Smooth muscle cell (in vitro differentiated cells): ENCODE measurements at regions not wholly inside any gene's neighbourhood (a gene's known extent, or its start where the extent isn't known, plus 50 kb on each side); places are given as distances from the start of the nearest gene placed in this dataset.

ENCODE experiments used
- DNase-seq: peaks from one replicate; lab custom pipeline; 2025; ENCODE audit not compliant: unreplicated experiment; lab: John Stamatoyannopoulos, UW
- H2AFZ ChIP-seq: fragments of 200-600 bp; sonication (generic); 2 replicates; pipeline ENCODE4 v1.6.0; 2016; ENCODE audit warnings: antibody characterized with exemption, low read depth, mild to moderate bottlenecking
- H3F3A ChIP-seq: fragments of 200-600 bp; sonication (generic); 2 replicates; pipeline ENCODE4 v1.6.0; 2017; ENCODE audit warnings: antibody characterized with exemption, low read depth
- H3K27ac ChIP-seq: fragments of 200-600 bp; sonication (generic); 2 replicates; pipeline ENCODE4 v1.5.1; 2016; ENCODE audit warnings: low read depth, mild to moderate bottlenecking
- H3K27me3 ChIP-seq: fragments of 200-600 bp; sonication (generic); 2 replicates; pipeline ENCODE4 v1.6.1; 2016; ENCODE audit warnings: low read depth, mild to moderate bottlenecking
- H3K36me3 ChIP-seq: fragments of 200-600 bp; sonication (generic); 2 replicates; pipeline ENCODE4 v1.5.1; 2016; ENCODE audit warnings: low read depth
- H3K4me1 ChIP-seq: fragments of 200-600 bp; sonication (generic); 2 replicates; pipeline ENCODE4 v1.5.1; 2016; ENCODE audit warnings: low read depth
- H3K4me2 ChIP-seq: fragments of 200-600 bp; sonication (generic); 2 replicates; pipeline ENCODE4 v1.6.0; 2016; ENCODE audit warnings: mild to moderate bottlenecking
- H3K4me3 ChIP-seq: fragments of 200-600 bp; sonication (generic); 2 replicates; pipeline ENCODE4 v1.5.1; 2016; ENCODE audit warnings: mild to moderate bottlenecking
- H3K79me2 ChIP-seq: fragments of 200-600 bp; sonication (generic); 2 replicates; pipeline ENCODE4 v1.6.0; 2016; ENCODE audit warnings: low read depth, mild to moderate bottlenecking
- H3K9ac ChIP-seq: fragments of 200-600 bp; sonication (generic); 2 replicates; pipeline ENCODE4 v1.6.0; 2016; ENCODE audit warnings: low read depth
- H3K9me3 ChIP-seq: fragments of 200-600 bp; sonication (generic); replicated peaks from 2 replicates; pipeline ENCODE4 v1.5.1; 2016; ENCODE audit warnings: low read depth
- H4K20me1 ChIP-seq: fragments of 200-600 bp; sonication (generic); 2 replicates; pipeline ENCODE4 v1.6.0; 2016; ENCODE audit warnings: low read depth
- CTCF ChIP-seq: fragments of 200-600 bp; sonication (generic); IDR thresholded peaks from 2 replicates; pipeline ENCODE4 v1.5.1; 2017; ENCODE audit warnings: borderline replicate concordance, mild to moderate bottlenecking, antibody characterized with exemption; ENCODE audit not compliant: insufficient read depth, poor library complexity, severe bottlenecking
- WGBS: methylation state at CpG from one replicate; pipeline ENCODE4 v1.1.7; 2016; ENCODE audit warnings: low lambda C conversion rate; 5-methylcytosine and 5-hydroxymethylcytosine counted together

- Histone ChIP-seq H2AFZ (no peak overlapping the region), H3K27ac (no peak overlapping the region), H3K79me2 (no peaks in the 10 kb centered on the region), H3K9me3 (no peaks in the 10 kb centered on the region), H3F3A (no peaks in the 10 kb centered on the region), H4K20me1 (no peaks in the 10 kb centered on the region), H3K4me1 (no peaks in the 10 kb centered on the region), H3K9ac (no peak overlapping the region), H3K4me3 (no peak overlapping the region), H3K4me2 (no peak overlapping the region), H3K36me3 (no peaks in the 10 kb centered on the region), H3K27me3 (peaks cover 3% of the 10 kb centered on the region)
- DNase-seq, result no peak
- no peak for TF ChIP-seq CTCF
- 91% methylated on average over 8 of the region's 8 CpGs for WGBS
Observed at GRCh38 chr4:26204249-26204825, 116.5 kb upstream of the RBPJ start.

- H3K79me2 ChIP-seq, result no peaks in the 10 kb centered on the region
- H3K27ac ChIP-seq, result no peak overlapping the region
- H3K27me3 ChIP-seq, result peaks cover 7% of the 10 kb centered on the region
- DNase-seq, result no peak
- H3K9ac ChIP-seq, result no peak overlapping the region
- 78% methylated on average over 7 of the region's 7 CpGs for WGBS
- TF ChIP-seq CTCF, result no peak
- no peaks in the 10 kb centered on the region for H4K20me1 ChIP-seq
- H3K4me3 ChIP-seq, result no peak overlapping the region
- H2AFZ ChIP-seq, result no peak overlapping the region
- H3K9me3 ChIP-seq, result no peaks in the 10 kb centered on the region
- H3K4me2 ChIP-seq, result no peak overlapping the region
- no peaks in the 10 kb centered on the region for H3K36me3 ChIP-seq
- no peaks in the 10 kb centered on the region for H3F3A ChIP-seq
- no peaks in the 10 kb centered on the region for H3K4me1 ChIP-seq
Observed at GRCh38 chr4:26204911-26205370, 115.9 kb upstream of the RBPJ start.

GRCh38 chr4:26206339-26206738 lies 114.5 kb upstream of the RBPJ start:
- H3K27ac ChIP-seq, result no peak overlapping the region
- DNase-seq, result no peak
- 65% methylated on average over 2 of the region's 2 CpGs for WGBS

More at GRCh38 chr4:26206339-26206738, 114.5 kb upstream of the RBPJ start:
- no peaks in the 10 kb centered on the region for H3F3A ChIP-seq
- no peak overlapping the region for H3K4me3 ChIP-seq
- no peak overlapping the region for H2AFZ ChIP-seq
- H3K9me3 ChIP-seq, result no peaks in the 10 kb centered on the region
- TF ChIP-seq CTCF, result no peak
- no peak overlapping the region for H3K4me2 ChIP-seq
- no peaks in the 10 kb centered on the region for H3K79me2 ChIP-seq
- H4K20me1 ChIP-seq, result no peaks in the 10 kb centered on the region
- H3K9ac ChIP-seq, result no peak overlapping the region
- H3K27me3 ChIP-seq, result peaks cover 9% of the 10 kb centered on the region
- no peaks in the 10 kb centered on the region for H3K4me1 ChIP-seq
- H3K36me3 ChIP-seq, result no peaks in the 10 kb centered on the region
